Heart left ventricle (tissue), 13 donors: ENCODE measurements at regions not wholly inside any gene's neighbourhood (a gene's known extent, or its start where the extent isn't known, plus 50 kb on each side); places are given as distances from the start of the nearest gene placed in this dataset.

Experiments used
- CTCF ChIP-seq, 12 donors: fragments of 200-600 bp; sonication (generic) in 4 of 12; IDR thresholded peaks; one replicate each; pipeline versions ENCODE4 v1.5.0 to v1.8.0; 2018 to 2022; ENCODE audit warnings: antibody characterized with exemption in 12 of 12, mild to moderate bottlenecking in 5 of 12
- POLR2A ChIP-seq, 2 donors: fragments of 450-650 bp; IDR thresholded peaks; one replicate each; pipeline ENCODE4 v1.6.1; 2017; ENCODE audit warnings: antibody characterized with exemption in 2 of 2, mild to moderate bottlenecking in 2 of 2, moderate library complexity in 2 of 2
- donor health status: ischemic (EF 13 %, LVEDD 7.1; RV severe dilation, severe dysfunction).
- donor health status: DM: no; HTN: yes; CAD: no.
- donor health status: DM: no; HTN: no; CAD: no.
- donor health status: ischemic (EF 25% LVEDD 6.9; RV normal size, moderate dysfunction).
- donor health status: ischemic (EF 25% LVEDD 5.7; RV mildly dilated, moderate dysfunction).
- donor health status: ischemic (EF 35%, LVEDD 5.7; RV mildly dilated, moderate dysfunction).
- donor health status: nonischemic (EF 11% LVEDD 7.7; RV severe dilation, severe dysfunction).
- donor health status: DM: yes; HTN: yes; CAD: no.
- donor health status: PGD.
- donor health status: ischemic (EF 29% LVEDD 5.4; RV normal size, mild dysfunction).
- donor health status: nonischemic (EF 23%, LVEDD 6.1; RV moderate dilation, normal function).

GRCh38 chr2:15034860-15035259, 402.3 kb downstream of the LRATD1 start:
- no peak for TF ChIP-seq POLR2A (IDR thresholded peaks at IDR 0.05)
- no peak for TF ChIP-seq CTCF (IDR thresholded peaks at IDR 0.05)
